NCI-H1417 (cell line): ENCODE measurements at regions not wholly inside any gene's neighbourhood (a gene's known extent, or its start where the extent isn't known, plus 50 kb on each side); places are given as distances from the start of the nearest gene placed in this dataset.
"Not testable (repeated sequence)": the region's sequence is repeated elsewhere in the genome, so short reads cannot be mapped to it uniquely, and the experiment has no call there.

Experiments used
- DNase-seq, 3 experiments: peaks; one replicate each; lab custom pipeline; 2025; lab: John Stamatoyannopoulos, UW

GRCh38 chrX:142499992-142500391, 294.9 kb upstream of the MAGEC2 start:
- DNase-seq = no peak

- DNase-seq = no peak
Observed at GRCh38 chrX:142483965-142484364, 278.9 kb upstream of the MAGEC2 start.

GRCh38 chrX:142446349-142446748, 241.3 kb upstream of the MAGEC2 start:
- DNase-seq = no peak

GRCh38 chrX:142428916-142429315, 223.8 kb upstream of the MAGEC2 start:
- no peak for DNase-seq

- not testable (repeated sequence) for DNase-seq
Observed at GRCh38 chrX:142390998-142391397, 185.9 kb upstream of the MAGEC2 start.

- no peak for DNase-seq
Observed at GRCh38 chrX:142363501-142363900, 158.4 kb upstream of the MAGEC2 start.

- DNase-seq = no peak
Observed at GRCh38 chrX:142359331-142359730, 154.2 kb upstream of the MAGEC2 start.

- DNase-seq = no peak
Observed at GRCh38 chrX:142327182-142327581, 122.1 kb upstream of the MAGEC2 start.

GRCh38 chrX:142312591-142312990, 107.5 kb upstream of the MAGEC2 start:
- DNase-seq = no peak

GRCh38 chrX:142299406-142299805, 94.3 kb upstream of the MAGEC2 start:
- no peak for DNase-seq

- DNase-seq = no peak
Observed at GRCh38 chrX:142296421-142296820, 91.3 kb upstream of the MAGEC2 start.

- DNase-seq = no peak
Observed at GRCh38 chrX:142295190-142295589, 90.1 kb upstream of the MAGEC2 start.

- not testable (repeated sequence) for DNase-seq
Observed at GRCh38 chrX:142270166-142270565, 65.1 kb upstream of the MAGEC2 start.

- DNase-seq = no peak
Observed at GRCh38 chrX:142266417-142266816, 61.3 kb upstream of the MAGEC2 start.

GRCh38 chrX:142265549-142265948, 60.5 kb upstream of the MAGEC2 start:
- not testable (repeated sequence) for DNase-seq

- DNase-seq = no peak
Observed at GRCh38 chrX:142256935-142257334, 51.8 kb upstream of the MAGEC2 start.
